ENCODE measurements at regions not wholly inside any gene's neighbourhood (a gene's known extent, or its start where the extent isn't known, plus 50 kb on each side); places are given as distances from the start of the nearest gene placed in this dataset.
"Not testable (repeated sequence)": the region's sequence is repeated elsewhere in the genome, so short reads cannot be mapped to it uniquely, and the experiment has no call there.

GRCh38 chrX:125193921-125194320 is 125.8 kb upstream of the TEX13C start:
- DNase-seq = no peak
- intact Hi-C loops (cut with DNase I) = no loop called here

- intact Hi-C loops (cut with DNase I) = no loop called here
- no peak for DNase-seq
Measured at GRCh38 chrX:125198546-125198945, 121.1 kb upstream of the TEX13C start.

GRCh38 chrX:125202591-125203248 is 117.0 kb upstream of the TEX13C start:
- DNase-seq = peak in 3 of 10 donors; percentile 1 to 80 (median 67)
- intact Hi-C loops (cut with DNase I) = no loop called here

GRCh38 chrX:125203365-125203736 is 116.3 kb upstream of the TEX13C start:
- intact Hi-C loops (cut with DNase I) = no loop called here
- peak in 3 of 10 donors; percentile 1 to 75 (median 72) for DNase-seq

- intact Hi-C loops (cut with DNase I) = no loop called here
- DNase-seq = peak in 9 of 10 donors; percentile 16 to 91 (median 35)
Measured at GRCh38 chrX:125203737-125204578, 115.7 kb upstream of the TEX13C start.

GRCh38 chrX:125204681-125205132 is 115.0 kb upstream of the TEX13C start:
- intact Hi-C loops (cut with DNase I) = no loop called here
- DNase-seq = peak in 1 of 10 donors; percentile 1

- intact Hi-C loops (cut with DNase I) = no loop called here
Measured at GRCh38 chrX:125205133-125205917, 114.3 kb upstream of the TEX13C start.

GRCh38 chrX:125205918-125206665 is 113.6 kb upstream of the TEX13C start:
- peak in 5 of 10 donors; percentile 8 to 81 (median 10) for DNase-seq
- intact Hi-C loops (cut with DNase I) = no loop called here

More at GRCh38 chrX:125205133-125205917, 114.3 kb upstream of the TEX13C start:
- peak; percentile 22 to 91 (median 50) for DNase-seq

- no peak for DNase-seq
- intact Hi-C loops (cut with DNase I) = no loop called here
Measured at GRCh38 chrX:125210146-125210545, 109.5 kb upstream of the TEX13C start.

GRCh38 chrX:125219852-125220251 is 99.8 kb upstream of the TEX13C start:
- no peak for DNase-seq
- intact Hi-C loops (cut with DNase I) = no loop called here

- DNase-seq = no peak
- intact Hi-C loops (cut with DNase I) = no loop called here
Measured at GRCh38 chrX:125236955-125237354, 82.7 kb upstream of the TEX13C start.

- DNase-seq = no peak
- intact Hi-C loops (cut with DNase I) = no loop called here
Measured at GRCh38 chrX:125248931-125249330, 70.7 kb upstream of the TEX13C start.

- intact Hi-C loops (cut with DNase I) = not testable (repeated sequence)
- peak in 2 of 10 donors; percentile 64 to 69 for DNase-seq
Measured at GRCh38 chrX:125255759-125256158, 63.9 kb upstream of the TEX13C start.

GRCh38 chrX:125262836-125263235 is 56.8 kb upstream of the TEX13C start:
- intact Hi-C loops (cut with DNase I) = no loop called here

GRCh38 chrX:125266153-125266660 is 53.5 kb upstream of the TEX13C start:
- intact Hi-C loops (cut with DNase I) = no loop called here
- DNase-seq = peak in 2 of 10 donors; percentile 39 to 50

More at GRCh38 chrX:125262836-125263235, 56.8 kb upstream of the TEX13C start:
- peak in 1 of 10 donors; percentile 69 for DNase-seq

Measured in posterior cingulate gyrus (tissue), 11 donors.